Body of pancreas (tissue), 4 donors: ENCODE measurements at regions not wholly inside any gene's neighbourhood (a gene's known extent, or its start where the extent isn't known, plus 50 kb on each side); places are given as distances from the start of the nearest gene placed in this dataset.

Experiments
- ATAC-seq: fragments of 150-250 bp; one replicate; pipeline ENCODE4 v1.9.1; 2016
- DNase-seq, 4 donors: peaks; one replicate each; pipeline ENCODE4 v3.0.0-alpha.2; 2019
- H3K27ac ChIP-seq, 4 donors: fragments of 200-600 bp; sonication (generic); 1 replicate in 3 of 4; 2 replicates in 1 of 4; pipeline versions ENCODE4 v1.5.1 to v1.6.1; 2016 to 2019; ENCODE audit warnings: mild to moderate bottlenecking in 1 of 4, mixed read lengths in 1 of 4, moderate library complexity in 1 of 4
- H3K27me3 ChIP-seq, 2 donors: fragments of 200-600 bp; sonication (generic); one replicate each; pipeline ENCODE4 v1.6.0; 2016; ENCODE audit warnings: mild to moderate bottlenecking in 1 of 2
- H3K36me3 ChIP-seq, 2 donors: fragments of 200-600 bp; sonication (generic); replicated peaks in 1 of 2; 2 replicates each; pipeline ENCODE4 v1.5.1; 2016; ENCODE audit warnings: low read depth in 2 of 2; ENCODE audit not compliant: insufficient read depth in 1 of 2
- H3K4me1 ChIP-seq: fragments of 200-600 bp; sonication (generic); one replicate; pipeline ENCODE4 v1.6.0; 2016
- H3K4me3 ChIP-seq, 2 donors: fragments of 200-600 bp; sonication (generic); 1 replicate in 1 of 2; 2 replicates in 1 of 2; pipeline ENCODE4 v1.5.1; 2016 to 2019
- H3K9me3 ChIP-seq, 3 donors: fragments of 200-600 bp; sonication (generic); 1 replicate in 2 of 3; 2 replicates in 1 of 3; pipeline ENCODE4 v1.5.1; 2016
- POLR2A ChIP-seq, 3 donors: fragments of 450-650 bp; IDR thresholded peaks; one replicate each; pipeline ENCODE4 v1.6.1; 2016; ENCODE audit warnings: antibody characterized with exemption in 3 of 3, mild to moderate bottlenecking in 2 of 3
- WGBS, 2 donors: methylation state at CpG; one replicate each; pipeline ENCODE4 v1.1.5; 2017; 5-methylcytosine and 5-hydroxymethylcytosine counted together
- intact Hi-C: fragments of 100-400 bp; cut with DNase I; formaldehyde crosslinking; loops from one replicate; pipeline ENCODE4 v1.15.1; 2023
- TF ChIP-seq, protein P1 (sequence below), 7 experiments: fragments of 450-650 bp in 4 of 7; fragments of 200-600 bp in 3 of 7; sonication (generic) in 3 of 7; IDR thresholded peaks; one replicate each; pipeline ENCODE4 v1.5.1; 2016 to 2019; ENCODE audit warnings: antibody characterized with exemption in 7 of 7

DNA sequence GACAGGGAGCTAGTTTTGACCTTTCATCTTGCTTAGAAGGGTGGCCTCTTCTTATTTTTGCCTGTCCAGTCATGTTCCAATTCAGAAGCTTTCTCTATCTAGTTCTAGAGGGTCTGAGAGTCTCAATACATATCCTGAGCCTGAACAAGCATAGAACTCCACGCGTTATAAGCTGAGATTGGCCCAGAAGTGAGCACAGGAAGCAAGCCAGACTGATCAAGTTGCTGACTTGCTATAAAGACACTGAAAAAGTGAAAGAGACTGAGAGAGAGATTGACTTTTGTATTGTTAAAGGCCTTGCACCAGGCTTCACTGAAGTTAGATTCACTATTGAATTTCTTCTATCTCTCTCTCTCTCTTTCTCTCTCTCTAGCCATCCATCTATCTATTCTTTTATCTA, 142.7 kb upstream of the DOCK10 start:
- Histone ChIP-seq H3K4me1 (no peaks in the 10 kb centered on the region), H3K9me3 (no peaks in the 10 kb centered on the region), H3K36me3 (no peaks in the 10 kb centered on the region), H3K27ac (no peak overlapping the region), H3K27me3 (peaks cover 0 to 4% of the 10 kb centered on the region in 2 donors), H3K4me3 (no peak overlapping the region)
- intact Hi-C loops: no loop called here
- DNase-seq (no peak), ATAC-seq (no peak)
- no peak for TF ChIP-seq POLR2A (IDR thresholded peaks at IDR 0.05)
- 51 to 91% methylated on average over 2 of the region's 2 CpGs for WGBS, 2 donors

DNA sequence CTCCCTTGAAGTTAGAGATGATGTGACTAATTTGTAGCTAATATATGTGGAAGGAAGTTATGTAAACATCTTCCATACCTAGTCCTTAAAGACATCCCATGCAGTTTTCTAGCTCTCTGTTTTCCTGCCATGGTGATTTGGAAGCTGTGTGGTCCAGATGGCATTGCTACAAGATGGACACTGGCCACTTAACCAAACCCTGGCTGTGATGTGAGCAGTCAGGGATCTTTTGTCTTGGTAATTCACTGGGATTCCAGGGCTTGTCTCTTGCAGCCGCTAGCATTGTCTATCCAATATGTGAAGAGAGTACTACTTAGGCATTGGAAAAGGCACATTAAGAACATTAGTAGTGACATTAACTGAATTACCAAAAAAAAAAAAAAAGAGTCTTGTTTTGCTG, 139.9 kb upstream of the DOCK10 start:
- Histone ChIP-seq H3K4me1 (no peaks in the 10 kb centered on the region), H3K4me3 (no peak overlapping the region), H3K9me3 (no peaks in the 10 kb centered on the region), H3K27me3 (no peaks in the 10 kb centered on the region), H3K27ac (no peak overlapping the region), H3K36me3 (no peaks in the 10 kb centered on the region)
- no peak for TF ChIP-seq POLR2A (IDR thresholded peaks at IDR 0.05)
- TF ChIP-seq, protein P1, sequence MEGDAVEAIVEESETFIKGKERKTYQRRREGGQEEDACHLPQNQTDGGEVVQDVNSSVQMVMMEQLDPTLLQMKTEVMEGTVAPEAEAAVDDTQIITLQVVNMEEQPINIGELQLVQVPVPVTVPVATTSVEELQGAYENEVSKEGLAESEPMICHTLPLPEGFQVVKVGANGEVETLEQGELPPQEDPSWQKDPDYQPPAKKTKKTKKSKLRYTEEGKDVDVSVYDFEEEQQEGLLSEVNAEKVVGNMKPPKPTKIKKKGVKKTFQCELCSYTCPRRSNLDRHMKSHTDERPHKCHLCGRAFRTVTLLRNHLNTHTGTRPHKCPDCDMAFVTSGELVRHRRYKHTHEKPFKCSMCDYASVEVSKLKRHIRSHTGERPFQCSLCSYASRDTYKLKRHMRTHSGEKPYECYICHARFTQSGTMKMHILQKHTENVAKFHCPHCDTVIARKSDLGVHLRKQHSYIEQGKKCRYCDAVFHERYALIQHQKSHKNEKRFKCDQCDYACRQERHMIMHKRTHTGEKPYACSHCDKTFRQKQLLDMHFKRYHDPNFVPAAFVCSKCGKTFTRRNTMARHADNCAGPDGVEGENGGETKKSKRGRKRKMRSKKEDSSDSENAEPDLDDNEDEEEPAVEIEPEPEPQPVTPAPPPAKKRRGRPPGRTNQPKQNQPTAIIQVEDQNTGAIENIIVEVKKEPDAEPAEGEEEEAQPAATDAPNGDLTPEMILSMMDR (IDR thresholded peaks at IDR 0.05): no peak
- ATAC-seq (no peak), DNase-seq (no peak)
- WGBS, 2 donors: 56 to 76% methylated on average over 1 of the region's 1 CpG
- intact Hi-C loops: no loop called here

DNA sequence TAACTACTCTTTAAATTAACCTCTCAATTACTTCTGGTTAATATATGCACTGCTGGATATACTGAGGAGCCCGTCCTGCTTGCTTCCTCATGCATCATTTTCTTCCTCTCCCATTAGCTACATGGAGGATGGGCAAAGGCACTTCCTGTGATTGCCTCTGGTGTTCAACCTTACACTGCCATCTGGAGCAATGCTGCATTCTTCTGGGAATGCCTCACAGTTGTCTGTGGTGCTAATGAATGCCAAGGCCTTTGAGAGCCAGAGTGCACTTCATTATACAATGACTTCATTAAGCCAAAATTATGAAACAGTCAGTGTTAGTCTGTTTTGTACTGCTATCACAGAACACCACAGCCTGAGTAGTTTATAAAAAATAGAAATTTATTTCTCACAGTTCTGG, 134.8 kb upstream of the DOCK10 start:
- Histone ChIP-seq H3K27me3 (no peaks in the 10 kb centered on the region), H3K9me3 (no peaks in the 10 kb centered on the region), H3K27ac (no peak overlapping the region), H3K4me1 (no peaks in the 10 kb centered on the region), H3K4me3 (no peak overlapping the region), H3K36me3 (no peaks in the 10 kb centered on the region)
- TF ChIP-seq, protein P1 (IDR thresholded peaks at IDR 0.05): no peak
- TF ChIP-seq POLR2A (IDR thresholded peaks at IDR 0.05): no peak
- ATAC-seq (no peak), DNase-seq (no peak)
- 68 to 74% methylated on average over 1 of the region's 1 CpG for WGBS, 2 donors
- intact Hi-C loops: no loop called here

DNA sequence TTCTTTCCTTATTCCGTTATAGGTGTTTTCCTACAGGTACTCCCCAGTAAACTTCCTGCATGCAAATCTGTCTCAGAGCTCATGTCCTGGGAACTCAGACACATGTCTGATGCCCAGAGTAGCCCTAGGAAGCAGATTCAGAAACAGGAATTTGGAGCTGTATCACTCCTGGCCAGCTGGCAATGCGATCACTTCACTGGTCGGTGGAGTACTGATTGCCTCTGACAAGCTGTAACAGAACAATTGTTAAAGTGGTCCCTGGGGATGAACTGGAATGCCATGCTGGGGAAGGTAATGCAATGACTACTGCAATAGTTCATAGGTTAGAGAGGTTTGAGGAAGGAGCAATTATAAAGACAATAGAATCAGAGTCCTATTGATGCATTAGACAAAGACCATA, 131.6 kb upstream of the DOCK10 start:
- TF ChIP-seq, protein P1 (IDR thresholded peaks at IDR 0.05): no peak
- TF ChIP-seq POLR2A (IDR thresholded peaks at IDR 0.05): no peak
- 49 to 67% methylated on average over 3 of the region's 3 CpGs for WGBS, 2 donors
- ATAC-seq: no peak
- intact Hi-C loops: no loop called here
- no peaks in the 10 kb centered on the region for H3K36me3 ChIP-seq
- no peak overlapping the region for H3K27ac ChIP-seq
- no peaks in the 10 kb centered on the region for H3K27me3 ChIP-seq
- H3K4me1 ChIP-seq: no peaks in the 10 kb centered on the region
- H3K4me3 ChIP-seq: no peak overlapping the region
- H3K9me3 ChIP-seq: no peaks in the 10 kb centered on the region
- DNase-seq: no peak

DNA sequence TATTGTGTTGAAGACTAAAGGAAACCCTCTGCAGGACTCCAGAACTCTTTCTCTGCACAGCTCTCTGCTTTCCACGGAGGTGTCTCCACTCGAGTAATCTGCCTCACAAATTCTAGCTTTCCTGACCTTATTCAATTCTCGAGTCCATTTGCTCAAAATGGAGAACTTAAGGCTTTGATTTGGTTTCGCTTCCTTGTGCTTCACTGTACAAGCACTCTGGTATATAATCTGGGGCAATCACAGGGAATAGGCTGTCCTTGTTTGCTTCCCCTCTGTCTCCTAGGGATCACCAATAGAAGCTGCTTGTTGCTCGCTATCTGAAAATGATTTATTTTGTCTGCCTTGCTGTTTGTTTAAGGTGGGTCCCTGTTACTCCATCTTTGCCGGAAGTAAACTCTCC, 129.1 kb upstream of the DOCK10 start:
- TF ChIP-seq, protein P1 (IDR thresholded peaks at IDR 0.05): no peak
- no peak for TF ChIP-seq POLR2A (IDR thresholded peaks at IDR 0.05)

More for the DNA sequence above, 129.1 kb upstream of the DOCK10 start:
- Histone ChIP-seq H3K27me3 (no peaks in the 10 kb centered on the region), H3K9me3 (no peaks in the 10 kb centered on the region), H3K27ac (no peak overlapping the region), H3K4me3 (no peak overlapping the region), H3K4me1 (no peaks in the 10 kb centered on the region), H3K36me3 (no peaks in the 10 kb centered on the region)
- DNase-seq (no peak), ATAC-seq (no peak)
- WGBS, 2 donors: 62 to 88% methylated on average over 6 of the region's 6 CpGs
- intact Hi-C loops: no loop called here
